IMR-90 (cell line): ENCODE measurements at regions not wholly inside any gene's neighbourhood (a gene's known extent, or its start where the extent isn't known, plus 50 kb on each side); places are given as distances from the start of the nearest gene placed in this dataset.

ENCODE experiments used
- ATAC-seq: fragments of 200-7000 bp; cut with Tn5 transposase; 2 replicates; pipeline ENCODE4 v1.9.1; 2020; ENCODE audit warnings: low read depth, mild to moderate bottlenecking, moderate library complexity
- BruUV-seq: library from RNA; stranded (reverse); fragments of 400-500 nt; replicated peaks from 2 replicates; lab custom pipeline; 2021; lab: Mats Ljungman, UMichigan
- CTCF ChIA-PET: fragments of 300-600 bp; formaldehyde crosslinking; extraction: SDS; loops from one replicate; lab custom pipeline; 2021; ENCODE audit warnings: antibody characterized with exemption; lab: Yijun Ruan, JAX
- POLR2A ChIA-PET: fragments of 300-600 bp; sonication (Branson Sonifier 250); formaldehyde crosslinking; loops from one replicate; lab custom pipeline; 2022; ENCODE audit warnings: antibody characterized with exemption; ENCODE audit not compliant: unreplicated experiment; lab: Charles Lee
- DNase-seq: peaks from one replicate; pipeline ENCODE4 v3.0.0; 2013
- H2AFZ ChIP-seq: replicated peaks from 2 replicates; pipeline ENCODE3; 2013; ENCODE audit warnings: low read length, mild to moderate bottlenecking; ENCODE audit not compliant: poor library complexity
- H2AK5ac ChIP-seq: 2 replicates; pipeline ENCODE4 v1.6.1; 2013; ENCODE audit warnings: low read depth, low read length, inconsistent platforms
- H2AK9ac ChIP-seq: replicated peaks from 2 replicates; pipeline ENCODE3; 2013; ENCODE audit warnings: mild to moderate bottlenecking, low read depth, low read length, moderate library complexity; ENCODE audit not compliant: poor library complexity
- H2BK120ac ChIP-seq: 2 replicates; pipeline ENCODE4 v1.6.1; 2013; ENCODE audit warnings: low read depth, low read length, inconsistent platforms
- H2BK15ac ChIP-seq: 3 replicates; pipeline ENCODE4 v1.6.1; 2013; ENCODE audit warnings: low read depth, low read length, inconsistent platforms
- H2BK20ac ChIP-seq: 2 replicates; pipeline ENCODE4 v1.6.1; 2013; ENCODE audit warnings: low read depth, mild to moderate bottlenecking, inconsistent platforms, low read length, moderate library complexity
- H2BK5ac ChIP-seq: 2 replicates; pipeline ENCODE4 v1.6.1; 2013; ENCODE audit warnings: mild to moderate bottlenecking, low read depth, low read length, inconsistent platforms; ENCODE audit not compliant: poor library complexity, severe bottlenecking
- H3K14ac ChIP-seq: replicated peaks from 2 replicates; pipeline ENCODE4 v1.6.1; 2013; ENCODE audit warnings: low read depth, low read length, inconsistent platforms
- H3K18ac ChIP-seq: 2 replicates; pipeline ENCODE4 v1.6.1; 2013; ENCODE audit warnings: low read depth, low read length, control low read depth
- H3K23ac ChIP-seq: 2 replicates; pipeline ENCODE4 v1.6.1; 2013; ENCODE audit warnings: low read depth, low read length, inconsistent platforms
- H3K27ac ChIP-seq: 2 replicates; pipeline ENCODE4 v1.5.1; 2013; ENCODE audit warnings: mild to moderate bottlenecking, control low read depth, low read length; ENCODE audit not compliant: insufficient read depth
- H3K27me3 ChIP-seq: 2 replicates; pipeline ENCODE4 v1.6.1; 2013; ENCODE audit warnings: low read length; ENCODE audit not compliant: control insufficient read depth, insufficient read depth
- H3K36me3 ChIP-seq: 2 replicates; pipeline ENCODE4 v1.6.1; 2013; ENCODE audit warnings: low read length, mixed read lengths; ENCODE audit not compliant: control insufficient read depth, insufficient read depth
- H3K4ac ChIP-seq: 2 replicates; pipeline ENCODE4 v1.6.1; 2013; ENCODE audit warnings: low read depth, low read length, inconsistent platforms
- H3K4me1 ChIP-seq: 2 replicates; pipeline ENCODE4 v1.6.1; 2013; ENCODE audit warnings: low read length, mixed read lengths; ENCODE audit not compliant: control insufficient read depth, insufficient read depth
- H3K4me2 ChIP-seq: 2 replicates; pipeline ENCODE4 v1.6.1; 2013; ENCODE audit warnings: low read depth, mild to moderate bottlenecking, control low read depth, low read length, moderate library complexity
- H3K4me3 ChIP-seq: 2 replicates; pipeline ENCODE4 v1.5.1; 2013; ENCODE audit warnings: low read depth, mild to moderate bottlenecking, control low read depth, low read length, moderate library complexity; ENCODE audit not compliant: insufficient read depth
- H3K56ac ChIP-seq: 2 replicates; pipeline ENCODE4 v1.6.1; 2013; ENCODE audit warnings: low read length, inconsistent platforms; ENCODE audit not compliant: insufficient read depth; ENCODE audit errors: extremely low read depth
- H3K79me1 ChIP-seq, 2 experiments: 2 replicates each; pipeline ENCODE4 v1.6.1; 2013; ENCODE audit warnings: low read length in 2 of 2, inconsistent platforms in 1 of 2, low read depth in 1 of 2
- H3K9ac ChIP-seq: 2 replicates; pipeline ENCODE4 v1.6.1; 2013; ENCODE audit warnings: low read depth, low read length, control low read depth
- H3K9me1 ChIP-seq: 2 replicates; pipeline ENCODE4 v1.6.1; 2013; ENCODE audit warnings: low read length, inconsistent platforms; ENCODE audit not compliant: insufficient read depth
- H3K9me3 ChIP-seq: 2 replicates; pipeline ENCODE4 v1.6.1; 2013; ENCODE audit warnings: low read length; ENCODE audit not compliant: control insufficient read depth, insufficient read depth
- H4K20me1 ChIP-seq: 2 replicates; pipeline ENCODE4 v1.6.1; 2013; ENCODE audit warnings: low read length, inconsistent platforms; ENCODE audit not compliant: insufficient read depth
- H4K5ac ChIP-seq: 2 replicates; pipeline ENCODE4 v1.6.1; 2013; ENCODE audit warnings: mild to moderate bottlenecking, low read depth, low read length, control low read depth
- H4K8ac ChIP-seq, 2 experiments: 2 replicates each; pipeline ENCODE4 v1.6.1; 2013; ENCODE audit warnings: low read depth in 2 of 2, low read length in 2 of 2, control low read depth in 1 of 2, inconsistent platforms in 1 of 2
- H4K91ac ChIP-seq: 2 replicates; pipeline ENCODE4 v1.6.1; 2013; ENCODE audit warnings: low read depth, low read length, inconsistent platforms; ENCODE audit not compliant: insufficient read depth
- CEBPB ChIP-seq: IDR thresholded peaks from 2 replicates; pipeline ENCODE4 v1.6.1; 2012; ENCODE audit warnings: low read depth, low read length, improper control_type of control experiment
- NFE2L2 ChIP-seq: fragments of 150-350 bp; IDR thresholded peaks from 2 replicates; pipeline ENCODE4 v1.6.1; 2016; ENCODE audit warnings: low read depth, mild to moderate bottlenecking, low read length
- POLR2A ChIP-seq: IDR thresholded peaks from 2 replicates; pipeline ENCODE4 v1.6.1; 2012; ENCODE audit warnings: mild to moderate bottlenecking, low read depth, low read length
- RAD21 ChIP-seq: IDR thresholded peaks from 2 replicates; pipeline ENCODE4 v1.6.1; 2012; ENCODE audit warnings: low read length, improper control_type of control experiment
- RCOR1 ChIP-seq: IDR thresholded peaks from 2 replicates; pipeline ENCODE4 v1.6.1; 2012; ENCODE audit warnings: mild to moderate bottlenecking, low read length, improper control_type of control experiment; ENCODE audit not compliant: insufficient replicate concordance
- WGBS, 2 experiments: methylation state at CpG; one replicate each; pipeline versions ENCODE4 v1.1.5 to v1.1.7; 2013; ENCODE audit warnings: missing lambda C conversion rate in 2 of 2; ENCODE audit not compliant: insufficient read length in 1 of 2; ENCODE audit errors: extremely low coverage in 2 of 2; 5-methylcytosine and 5-hydroxymethylcytosine counted together
- dilution Hi-C: fragments of 300-500 bp; cut with HindIII; formaldehyde crosslinking; loops from one replicate; pipeline ENCODE4 v1.14.3; 2018; ENCODE audit warnings: low sequenced_read_pairs; ENCODE audit not compliant: unreplicated experiment
- in situ Hi-C: fragments of 300-500 bp; cut with MboI; formaldehyde crosslinking; loops from 3 replicates; pipeline ENCODE4 v1.14.3; 2019; ENCODE audit warnings: low sequenced_read_pairs, inconsistent platforms, mixed read lengths
- intact Hi-C: fragments of 100-400 bp; cut with micrococcal nuclease; formaldehyde crosslinking; loops from 2 replicates; pipeline ENCODE4 v1.10.0; 2022
- TF ChIP-seq, protein P1 (sequence below): fragments of 150-350 bp; IDR thresholded peaks from 2 replicates; pipeline ENCODE4 v1.6.1; 2017; ENCODE audit warnings: mild to moderate bottlenecking, antibody characterized with exemption, low read length, low read depth

DNA sequence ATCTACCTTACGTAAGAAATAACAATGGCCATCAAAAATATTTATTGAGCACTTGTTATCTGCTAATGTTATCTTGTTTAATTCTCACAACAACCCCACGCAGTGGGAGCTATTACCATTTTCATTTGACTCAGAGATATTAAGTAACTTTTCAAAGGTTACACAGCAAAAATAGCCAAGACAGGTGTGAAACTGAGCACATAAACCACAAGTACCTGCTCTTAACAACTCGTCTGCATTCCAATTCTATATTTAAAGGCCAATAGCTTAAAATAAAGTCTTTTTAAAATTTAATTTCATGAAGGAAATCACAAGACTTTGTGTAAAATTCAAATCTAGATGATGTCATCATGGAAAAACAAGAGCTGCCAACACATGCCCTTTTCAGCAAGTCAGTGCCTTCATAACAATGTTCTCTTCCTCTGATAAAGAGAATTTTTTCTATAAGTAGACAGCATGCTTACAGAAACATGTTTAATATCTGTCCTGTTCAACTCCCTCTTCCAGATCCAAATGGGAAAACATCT lies 111.6 kb downstream of the MED10 start:
- TF ChIP-seq RCOR1 (no peak), POLR2A (no peak), NFE2L2 (no peak), RAD21 (no peak), CEBPB (no peak)
- TF ChIP-seq, protein P1, sequence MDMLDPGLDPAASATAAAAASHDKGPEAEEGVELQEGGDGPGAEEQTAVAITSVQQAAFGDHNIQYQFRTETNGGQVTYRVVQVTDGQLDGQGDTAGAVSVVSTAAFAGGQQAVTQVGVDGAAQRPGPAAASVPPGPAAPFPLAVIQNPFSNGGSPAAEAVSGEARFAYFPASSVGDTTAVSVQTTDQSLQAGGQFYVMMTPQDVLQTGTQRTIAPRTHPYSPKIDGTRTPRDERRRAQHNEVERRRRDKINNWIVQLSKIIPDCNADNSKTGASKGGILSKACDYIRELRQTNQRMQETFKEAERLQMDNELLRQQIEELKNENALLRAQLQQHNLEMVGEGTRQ, result no peak
- H3K4ac ChIP-seq, result no peak overlapping the region
- peaks cover 16% of the 10 kb centered on the region for H3K9me3 ChIP-seq
- no peak overlapping the region for H3K27ac ChIP-seq
- H2BK5ac ChIP-seq, result no peak overlapping the region
- WGBS, 2 experiments, result no CpG with 5 or more reads among the region's 3 CpGs
- no peaks in the 10 kb centered on the region for H3K9me1 ChIP-seq
- no peaks in the 10 kb centered on the region for H3K36me3 ChIP-seq
- dilution Hi-C loops (no loop called here), in situ Hi-C loops (no loop called here), intact Hi-C loops (no loop called here)
- no peak overlapping the region for H3K56ac ChIP-seq
- H2AK9ac ChIP-seq, result no peak overlapping the region
- H2BK15ac ChIP-seq, result no peak overlapping the region
- DNase-seq, result no peak
- no peak overlapping the region for H3K18ac ChIP-seq
- H4K8ac ChIP-seq, result no peak overlapping the region
- no peak overlapping the region for H3K14ac ChIP-seq
- no peaks in the 10 kb centered on the region for H3K4me1 ChIP-seq
- CTCF ChIA-PET, result no interaction called here
- no peaks in the 10 kb centered on the region for H3K27me3 ChIP-seq
- POLR2A ChIA-PET, result no interaction called here
- H3K23ac ChIP-seq, result no peak overlapping the region
- no peak overlapping the region for H2BK120ac ChIP-seq
- H3K9ac ChIP-seq, result no peak overlapping the region
- H3K79me1 ChIP-seq, result no peaks in the 10 kb centered on the region
- no peaks in the 10 kb centered on the region for H4K20me1 ChIP-seq
- H2BK20ac ChIP-seq, result no peak overlapping the region
- no peak overlapping the region for H3K4me2 ChIP-seq
- no peak overlapping the region for H2AFZ ChIP-seq
- H3K4me3 ChIP-seq, result no peak overlapping the region
- H4K5ac ChIP-seq, result no peak overlapping the region
- H2AK5ac ChIP-seq, result no peak overlapping the region
- no peak overlapping the region for H4K91ac ChIP-seq
- no TSS peak for BruUV-seq
- no peak for ATAC-seq
